GM18508 (cell line): ENCODE measurements at regions not wholly inside any gene's neighbourhood (a gene's known extent, or its start where the extent isn't known, plus 50 kb on each side); places are given as distances from the start of the nearest gene placed in this dataset.

Experiments used
- ATAC-seq: cut with Tn5 transposase; IDR thresholded peaks from one replicate; pipeline ENCODE4 v1.9.1; 2021; ENCODE audit warnings: moderate number of reproducible peaks; ENCODE audit not compliant: insufficient read depth, unreplicated experiment

DNA sequence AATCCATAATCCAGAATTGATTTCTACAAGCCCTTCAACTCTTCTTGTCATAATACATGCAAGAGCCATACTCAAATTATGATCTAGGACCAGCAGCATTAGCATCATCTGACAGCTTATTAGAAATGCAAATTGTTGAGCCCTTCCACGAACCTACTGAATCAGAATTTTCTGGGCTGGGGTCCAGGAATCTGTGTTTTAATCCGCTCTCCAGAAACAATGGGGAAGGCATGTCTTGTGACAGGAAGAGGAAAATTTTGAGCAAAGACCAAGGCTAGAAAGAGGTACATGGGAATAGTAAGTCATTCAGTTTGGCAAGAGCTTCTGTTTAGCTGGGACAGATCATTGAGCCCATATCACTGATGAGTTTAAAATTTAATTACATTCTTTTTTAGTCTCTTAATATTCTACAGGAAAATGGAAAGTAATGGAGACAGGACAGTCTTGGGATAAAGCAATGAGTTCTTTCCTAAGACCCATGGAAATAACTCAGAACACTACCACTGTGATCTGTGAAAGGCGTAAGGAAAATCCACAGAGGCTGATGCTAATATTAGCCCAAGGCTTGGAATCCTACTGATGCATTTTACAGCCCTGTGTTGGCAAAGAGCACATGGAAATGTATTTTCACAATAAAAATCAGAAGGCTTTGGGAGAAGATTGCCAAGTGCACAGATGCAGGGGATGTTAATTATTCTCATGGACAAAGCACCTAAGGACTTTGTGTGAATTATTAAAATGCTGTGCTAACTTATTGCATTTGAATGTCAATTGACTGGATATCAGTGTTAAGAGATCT, 73.7 kb upstream of the STK32A start:
- no peak for ATAC-seq

DNA sequence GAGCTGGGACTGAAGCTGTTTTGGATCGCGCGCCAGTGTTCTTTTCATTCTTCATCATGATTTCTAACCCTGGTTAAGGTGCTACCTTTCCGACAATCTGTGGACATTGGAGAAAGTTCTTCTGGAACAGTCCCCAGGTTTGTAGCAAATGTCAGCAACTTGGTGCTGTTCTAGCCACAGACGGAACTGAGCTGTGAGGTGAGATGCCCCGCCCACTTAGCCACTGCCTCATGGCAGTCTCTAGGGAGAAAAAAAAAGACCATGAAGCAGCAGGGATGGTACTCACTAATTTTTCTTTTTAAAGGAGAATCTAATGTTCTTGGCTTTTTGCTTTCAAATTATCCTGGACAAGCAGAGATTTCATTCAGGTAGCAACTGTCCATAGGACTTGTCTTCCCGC, 72.1 kb upstream of the STK32A start:
- ATAC-seq: no peak

DNA sequence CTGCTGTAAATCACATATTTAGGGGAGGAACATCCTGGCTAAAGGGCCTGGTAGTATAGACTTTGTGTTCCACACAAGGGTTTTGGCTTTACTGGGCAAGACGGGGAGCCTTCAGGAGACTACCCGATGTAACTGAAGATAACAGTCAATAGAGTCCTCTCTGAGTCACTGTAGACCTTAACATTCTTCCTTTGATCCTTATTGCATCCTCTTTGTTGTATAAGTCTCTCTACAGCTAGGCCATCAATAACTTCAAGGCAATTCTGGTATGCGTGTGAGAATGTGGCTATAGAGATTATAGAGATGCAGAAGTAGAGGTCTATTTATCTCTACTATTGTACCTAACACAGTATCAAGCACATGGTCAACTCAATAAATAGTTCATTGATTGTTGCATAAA, 67.3 kb upstream of the STK32A start:
- no peak for ATAC-seq

DNA sequence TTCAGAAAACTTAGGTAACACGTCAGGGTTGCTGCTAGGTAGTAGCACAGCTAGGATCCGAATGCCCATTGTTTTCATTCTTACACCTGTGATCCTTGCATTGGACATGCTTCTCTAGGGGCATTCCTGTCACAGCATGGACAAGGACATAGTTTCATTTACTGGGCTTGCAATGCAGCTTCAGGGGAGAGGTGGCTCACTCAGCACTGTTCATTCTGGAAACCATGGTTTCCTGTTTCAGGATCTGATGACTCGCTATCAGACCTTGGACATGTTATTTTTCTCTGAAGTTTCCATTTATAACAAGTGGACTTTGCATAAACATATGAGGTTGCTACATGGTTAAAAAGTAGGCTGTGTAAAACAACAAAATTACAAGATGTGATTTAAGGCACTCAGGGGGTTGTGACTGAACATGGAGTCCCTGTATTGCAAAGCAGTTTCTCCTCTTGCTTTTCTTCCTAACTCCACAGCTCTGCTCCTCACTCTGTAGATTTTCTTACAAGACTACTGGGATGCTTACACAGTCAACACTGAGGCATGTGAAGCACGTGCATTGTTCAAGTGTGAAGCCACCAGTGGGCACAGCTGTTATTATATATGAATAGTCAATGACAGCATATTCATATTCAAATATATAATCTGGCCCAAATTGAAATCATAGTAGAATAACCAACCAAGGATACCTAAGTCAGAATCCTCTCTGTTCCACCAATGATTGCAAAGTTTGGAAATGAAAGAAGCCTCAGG, 66.1 kb upstream of the STK32A start:
- ATAC-seq: no peak

DNA sequence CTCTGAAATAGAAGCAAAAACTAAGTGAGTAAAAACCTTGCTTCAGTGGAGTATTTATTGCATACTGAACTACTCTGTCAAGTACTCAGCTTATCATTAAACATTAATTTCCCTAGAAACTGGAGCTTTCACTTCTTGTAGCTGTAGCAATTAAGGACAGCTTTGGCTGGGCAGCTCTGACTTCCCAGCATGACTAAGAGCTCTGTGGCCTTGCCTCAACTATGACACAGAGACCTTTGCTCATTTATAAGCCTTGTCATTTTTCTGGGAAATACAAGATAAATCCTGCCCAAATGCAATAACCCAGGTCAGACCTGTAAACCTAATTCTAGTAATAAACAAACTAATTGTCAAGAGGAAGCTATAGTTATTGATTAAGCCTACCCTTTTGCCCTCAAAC, 65.4 kb upstream of the STK32A start:
- peak; percentile 71 for ATAC-seq

DNA sequence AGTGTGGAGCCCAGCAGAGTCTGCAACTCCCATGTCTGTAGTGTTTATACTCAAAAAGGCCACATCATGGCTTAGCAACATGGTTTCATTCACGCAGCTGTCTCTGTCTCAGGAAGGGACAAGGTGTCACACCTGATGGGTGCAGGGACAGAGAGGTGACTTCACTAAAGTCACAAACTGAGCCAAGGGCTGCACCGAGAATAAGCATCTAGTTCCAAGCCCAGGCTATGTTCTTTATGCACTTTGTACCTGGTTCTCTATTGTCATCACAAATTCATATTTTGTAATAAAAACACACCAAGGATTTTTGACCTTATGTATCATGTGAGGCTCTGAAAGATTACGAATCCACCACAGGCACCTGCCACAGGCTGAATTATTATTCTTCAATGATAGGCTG, 64.9 kb upstream of the STK32A start:
- peak; percentile 26 for ATAC-seq

DNA sequence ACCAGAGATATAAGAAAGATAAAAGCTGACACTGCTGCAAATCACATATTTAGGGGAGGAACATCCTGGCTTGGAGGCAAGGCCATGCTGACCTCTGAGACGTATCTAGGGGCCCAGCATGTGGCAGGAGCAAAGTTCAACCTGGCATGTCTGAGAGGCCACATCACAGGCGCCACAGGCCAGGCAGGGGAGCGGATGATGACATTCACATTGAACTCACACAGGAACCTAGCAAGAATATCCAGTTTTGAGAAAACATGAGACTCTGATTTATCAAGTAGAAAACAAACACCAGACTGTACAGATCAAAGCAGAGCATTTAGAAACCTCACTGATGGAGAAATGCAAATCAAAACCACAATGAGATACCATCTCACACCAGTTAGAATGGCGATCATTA, 64.2 kb upstream of the STK32A start:
- ATAC-seq: peak; percentile 74

DNA sequence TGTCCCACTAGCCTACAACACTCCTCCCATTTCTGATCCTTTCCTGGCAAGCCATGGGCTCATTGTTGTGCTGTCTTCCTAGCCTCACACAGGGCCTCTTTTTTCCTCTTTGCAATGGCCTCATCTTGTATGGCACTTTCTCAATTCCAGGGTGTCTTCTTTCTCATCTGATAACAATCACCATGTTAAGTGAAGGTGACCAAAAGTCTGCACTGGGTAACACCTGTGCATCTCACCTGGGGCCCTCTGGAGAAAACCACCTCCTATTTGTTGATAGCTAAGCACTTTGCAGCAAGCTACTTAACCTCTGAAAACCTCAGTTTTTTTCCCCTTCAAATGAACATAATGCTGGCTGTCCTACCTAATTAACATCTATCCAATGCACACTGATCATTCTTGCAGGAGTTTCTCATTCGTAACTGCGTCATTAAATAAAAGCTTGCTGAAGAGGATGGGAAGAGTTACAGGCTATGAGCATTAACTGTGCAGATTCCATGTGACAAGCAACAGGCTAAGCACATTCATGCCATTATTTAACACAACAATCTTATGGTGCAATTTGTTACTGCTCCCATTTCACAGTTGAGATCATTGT, 60.1 kb upstream of the STK32A start:
- no peak for ATAC-seq

DNA sequence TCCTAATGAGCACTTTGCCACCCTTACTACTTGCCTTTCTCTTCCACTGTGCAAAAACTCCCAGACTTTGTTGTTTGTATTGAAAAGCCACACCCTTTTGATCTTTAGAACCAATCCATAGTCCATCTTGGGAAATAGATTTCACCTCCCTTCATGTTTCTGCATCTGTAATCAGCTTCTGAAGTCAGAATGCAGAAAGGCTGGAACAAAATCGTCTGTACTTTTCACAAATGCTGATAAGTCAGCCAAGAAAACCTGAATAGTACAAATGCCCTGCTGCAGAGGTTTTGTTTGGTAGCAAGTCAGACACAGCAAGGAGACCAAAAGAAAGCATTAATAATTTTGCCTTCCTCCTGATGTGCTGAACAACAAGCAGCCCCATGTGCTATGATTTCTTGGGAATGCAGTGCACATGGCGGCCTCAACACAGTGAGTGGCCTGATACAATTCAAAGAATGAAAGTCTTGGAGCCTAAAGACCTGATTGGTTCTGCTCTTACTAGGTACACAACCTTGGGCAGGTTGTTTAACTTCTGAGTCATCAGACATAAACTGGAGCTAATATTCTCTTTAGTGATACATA, 59.2 kb upstream of the STK32A start:
- no peak for ATAC-seq

DNA sequence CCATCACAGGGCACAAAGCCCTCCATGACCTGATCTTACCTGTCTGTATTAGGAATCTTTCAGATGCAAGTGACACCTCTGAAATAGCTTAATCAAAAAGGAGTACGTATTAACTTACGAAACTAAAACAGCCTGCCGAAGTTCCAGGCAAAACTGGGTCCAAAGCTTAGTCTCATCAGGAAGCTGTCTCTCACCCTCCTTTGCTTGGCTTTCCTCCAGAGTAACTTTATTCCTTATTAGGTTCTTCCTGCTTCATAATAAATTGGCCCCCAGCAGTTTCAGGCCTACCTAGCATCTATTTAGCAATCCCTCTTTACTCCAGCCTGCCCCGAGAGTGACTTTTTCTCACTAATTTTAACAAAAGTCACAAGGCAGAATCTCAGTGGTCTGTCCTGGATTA, 58.4 kb upstream of the STK32A start:
- ATAC-seq: no peak

DNA sequence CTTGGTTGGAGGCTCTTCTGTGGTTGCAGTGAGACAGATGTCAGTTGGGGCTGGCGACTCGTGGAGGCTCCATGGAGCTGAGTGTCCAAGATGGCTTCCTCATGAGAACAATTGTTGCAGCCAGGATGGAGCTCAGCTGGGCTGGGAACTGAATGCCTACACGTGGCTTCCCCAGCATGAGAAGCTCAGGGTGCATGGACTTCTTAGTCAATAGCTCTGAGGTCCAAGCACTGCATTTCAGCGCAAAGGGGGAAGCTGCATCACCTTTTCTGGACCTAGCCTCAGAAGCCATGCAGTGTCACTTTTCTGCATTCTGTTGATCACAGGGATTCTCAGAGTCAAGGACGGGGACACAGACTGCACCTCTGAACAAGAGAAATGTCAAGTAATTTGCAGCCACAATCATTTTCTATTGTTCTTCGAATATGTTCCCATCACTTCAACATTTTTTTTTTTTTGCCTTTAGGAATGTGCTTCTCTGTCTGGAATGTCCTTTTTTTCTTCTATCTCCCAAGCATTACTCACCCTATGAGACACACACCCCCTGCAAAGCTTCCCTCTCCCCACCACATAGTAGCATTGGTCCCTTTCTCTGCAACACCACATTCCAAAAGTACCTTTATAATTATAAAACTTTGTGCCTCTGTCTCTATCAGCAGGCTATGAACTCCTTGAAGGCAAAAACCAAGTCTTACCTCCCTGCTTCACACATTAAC, 57.5 kb upstream of the STK32A start:
- ATAC-seq: no peak

DNA sequence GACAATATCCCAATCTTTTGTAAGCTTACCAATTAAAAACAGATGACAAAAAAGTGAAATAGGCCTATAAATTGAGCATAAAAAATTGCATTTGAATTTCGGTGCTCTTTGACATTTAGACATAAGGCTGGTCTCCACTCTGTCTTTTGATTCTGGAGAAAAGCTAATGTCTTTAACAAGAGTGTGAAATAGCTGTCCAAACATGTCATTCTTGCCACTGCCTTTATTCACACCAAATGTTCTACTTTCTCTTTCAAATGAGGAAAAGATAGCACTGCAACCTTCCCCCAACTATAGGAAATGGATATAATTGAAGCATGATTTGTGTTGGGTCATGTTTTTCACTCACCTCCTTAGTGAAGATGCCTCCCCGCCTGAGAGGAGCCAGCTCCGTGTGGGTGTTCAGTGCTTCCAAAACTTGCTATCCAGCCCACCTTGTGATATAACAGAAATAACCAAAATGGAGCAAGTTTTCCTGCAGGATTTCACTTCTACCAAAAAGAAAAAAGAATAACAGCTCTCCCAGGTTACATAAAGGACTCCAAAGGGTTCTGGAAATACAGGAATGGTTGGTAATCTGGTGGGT, 55.2 kb upstream of the STK32A start:
- no peak for ATAC-seq

DNA sequence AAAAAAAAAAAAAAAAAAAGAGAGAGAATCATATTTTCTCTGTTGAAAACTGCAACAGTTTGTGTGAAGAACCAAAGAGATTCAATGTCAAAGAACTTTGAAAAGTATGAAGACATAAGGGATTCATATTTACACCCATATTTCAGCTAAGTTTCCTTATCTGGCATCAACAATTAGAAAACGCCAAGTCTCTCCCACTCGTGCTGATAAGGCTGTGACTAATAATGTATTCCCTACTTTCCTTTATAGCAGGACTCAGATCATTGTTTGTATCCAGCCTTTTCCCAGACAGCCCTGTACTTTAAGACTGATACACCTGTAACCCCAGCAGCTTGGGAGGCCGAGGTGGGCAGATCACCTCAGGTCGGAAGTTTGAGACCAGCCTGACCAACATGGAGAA, 54.1 kb upstream of the STK32A start:
- no peak for ATAC-seq
